ENCODE measurements at regions not wholly inside any gene's neighbourhood (a gene's known extent, or its start where the extent isn't known, plus 50 kb on each side); places are given as distances from the start of the nearest gene placed in this dataset.
"Not testable (repeated sequence)": the region's sequence is repeated elsewhere in the genome, so short reads cannot be mapped to it uniquely, and the experiment has no call there.

- peaks cover 3% of the 10 kb centered on the region; the same call in 1 of the 2 replicates for H3K27me3 ChIP-seq
- H3K27ac ChIP-seq, result no peak overlapping the region
- no peaks in the 10 kb centered on the region for H3K9me3 ChIP-seq (replicated peaks)
- H3K4me1 ChIP-seq, result no peaks in the 10 kb centered on the region
- no peaks in the 10 kb centered on the region for H3K36me3 ChIP-seq
- DNase-seq, result peak; percentile 42 to 73
- H3K4me3 ChIP-seq, result peak overlapping the region; percentile 25
Measured at GRCh38 chr4:54439831-54440243, 210.7 kb downstream of the PDGFRA start.

- H3K4me1 ChIP-seq, result no peaks in the 10 kb centered on the region
- H3K9me3 ChIP-seq (replicated peaks), result no peaks in the 10 kb centered on the region
- no peaks in the 10 kb centered on the region for H3K36me3 ChIP-seq
- peaks cover 3% of the 10 kb centered on the region; the same call in 1 of the 2 replicates for H3K27me3 ChIP-seq
- DNase-seq, result peak; percentile 13 to 60
- no peak overlapping the region for H3K27ac ChIP-seq
- peak overlapping the region; percentile 25 for H3K4me3 ChIP-seq
Measured at GRCh38 chr4:54440394-54441136, 211.5 kb downstream of the PDGFRA start.

- no peak overlapping the region for H3K4me3 ChIP-seq
- no peak overlapping the region for H3K27ac ChIP-seq
- H3K36me3 ChIP-seq, result no peaks in the 10 kb centered on the region
- peaks cover 3% of the 10 kb centered on the region; the same call in 1 of the 2 replicates for H3K27me3 ChIP-seq
- no peaks in the 10 kb centered on the region for H3K9me3 ChIP-seq (replicated peaks)
- DNase-seq, result no peak
- no peaks in the 10 kb centered on the region for H3K4me1 ChIP-seq
Measured at GRCh38 chr4:54445866-54446265, 211.9 kb upstream of the KIT start.

GRCh38 chr4:54446581-54446980 lies 211.2 kb upstream of the KIT start:
- H3K27ac ChIP-seq, result no peak overlapping the region
- no peak for DNase-seq
- H3K4me1 ChIP-seq, result no peaks in the 10 kb centered on the region
- H3K9me3 ChIP-seq (replicated peaks), result no peaks in the 10 kb centered on the region
- no peak overlapping the region for H3K4me3 ChIP-seq
- no peaks in the 10 kb centered on the region for H3K36me3 ChIP-seq
- H3K27me3 ChIP-seq, result 0 out of 2 replicates have a peak, but pooled peaks cover 3% of the 10 kb centered on the region

- Histone ChIP-seq H3K4me3 (no peak overlapping the region), H3K36me3 (no peaks in the 10 kb centered on the region), H3K4me1 (no peaks in the 10 kb centered on the region), H3K9me3 (replicated peaks) (no peaks in the 10 kb centered on the region), H3K27me3 (0 out of 2 replicates have a peak, but pooled peaks cover 3% of the 10 kb centered on the region), H3K27ac (no peak overlapping the region)
- DNase-seq, result no peak
Measured at GRCh38 chr4:54447304-54447703, 210.5 kb upstream of the KIT start.

- no peak for DNase-seq
- H3K36me3 ChIP-seq, result no peaks in the 10 kb centered on the region
- no peaks in the 10 kb centered on the region for H3K9me3 ChIP-seq (replicated peaks)
- H3K27ac ChIP-seq, result no peak overlapping the region
- H3K4me1 ChIP-seq, result no peaks in the 10 kb centered on the region
- H3K4me3 ChIP-seq, result no peak overlapping the region
- no peaks in the 10 kb centered on the region for H3K27me3 ChIP-seq
Measured at GRCh38 chr4:54449999-54450398, 207.8 kb upstream of the KIT start.

GRCh38 chr4:54466960-54467359 lies 190.8 kb upstream of the KIT start:
- not testable (repeated sequence) for DNase-seq

GRCh38 chr4:54473077-54473545 lies 184.6 kb upstream of the KIT start:
- Histone ChIP-seq H3K27me3 (no peaks in the 10 kb centered on the region), H3K27ac (no peak overlapping the region), H3K4me1 (no peaks in the 10 kb centered on the region), H3K9me3 (replicated peaks) (no peaks in the 10 kb centered on the region; the same call in 1 of the 2 replicates), H3K36me3 (no peaks in the 10 kb centered on the region), H3K4me3 (no peak overlapping the region)
- DNase-seq, result no peak

More at GRCh38 chr4:54466960-54467359, 190.8 kb upstream of the KIT start:
- H3K36me3 ChIP-seq; H3K9me3 ChIP-seq (replicated peaks); H3K4me1 ChIP-seq; H3K27me3 ChIP-seq; H3K4me3 ChIP-seq; H3K27ac ChIP-seq: not testable (repeated sequence)

GRCh38 chr4:54473798-54474197 lies 184.0 kb upstream of the KIT start:
- H3K4me1 ChIP-seq, result no peaks in the 10 kb centered on the region
- no peak overlapping the region for H3K4me3 ChIP-seq
- H3K9me3 ChIP-seq (replicated peaks), result no peaks in the 10 kb centered on the region
- H3K27ac ChIP-seq, result no peak overlapping the region
- H3K36me3 ChIP-seq, result no peaks in the 10 kb centered on the region
- DNase-seq, result no peak
- no peaks in the 10 kb centered on the region for H3K27me3 ChIP-seq

GRCh38 chr4:54475546-54475945 lies 182.2 kb upstream of the KIT start:
- Histone ChIP-seq H3K27ac (no peak overlapping the region), H3K36me3 (no peaks in the 10 kb centered on the region), H3K4me1 (no peaks in the 10 kb centered on the region), H3K27me3 (no peaks in the 10 kb centered on the region), H3K9me3 (replicated peaks) (peaks cover 3% of the 10 kb centered on the region; the same call in 1 of the 2 replicates), H3K4me3 (no peak overlapping the region)
- DNase-seq, result no peak

GRCh38 chr4:54482529-54483200 lies 175.1 kb upstream of the KIT start:
- Histone ChIP-seq H3K36me3 (no peaks in the 10 kb centered on the region), H3K4me1 (no peaks in the 10 kb centered on the region), H3K9me3 (replicated peaks) (peaks cover 3% of the 10 kb centered on the region; the same call in 1 of the 2 replicates), H3K27ac (no peak overlapping the region), H3K27me3 (no peaks in the 10 kb centered on the region), H3K4me3 (no peak overlapping the region)
- DNase-seq, result peak; percentile 9 to 14

GRCh38 chr4:54484383-54484782 lies 173.4 kb upstream of the KIT start:
- no peaks in the 10 kb centered on the region for H3K4me1 ChIP-seq
- DNase-seq, result no peak
- no peak overlapping the region for H3K27ac ChIP-seq
- no peaks in the 10 kb centered on the region for H3K36me3 ChIP-seq
- no peak overlapping the region for H3K4me3 ChIP-seq
- no peaks in the 10 kb centered on the region; the same call in 1 of the 2 replicates for H3K9me3 ChIP-seq (replicated peaks)
- no peaks in the 10 kb centered on the region for H3K27me3 ChIP-seq

GRCh38 chr4:54487491-54487890 lies 170.3 kb upstream of the KIT start:
- Histone ChIP-seq H3K27me3 (0 out of 2 replicates have a peak, but pooled peaks cover 1% of the 10 kb centered on the region), H3K27ac (no peak overlapping the region), H3K36me3 (no peaks in the 10 kb centered on the region), H3K9me3 (replicated peaks) (no peaks in the 10 kb centered on the region), H3K4me1 (no peaks in the 10 kb centered on the region), H3K4me3 (no peak overlapping the region)
- DNase-seq, result no peak

- no peak overlapping the region for H3K4me3 ChIP-seq
- H3K27ac ChIP-seq, result no peak overlapping the region
- H3K27me3 ChIP-seq, result 0 out of 2 replicates have a peak, but pooled peaks cover 2% of the 10 kb centered on the region
- H3K9me3 ChIP-seq (replicated peaks), result no peaks in the 10 kb centered on the region
- DNase-seq, result no peak
- H3K36me3 ChIP-seq, result no peaks in the 10 kb centered on the region
- H3K4me1 ChIP-seq, result no peaks in the 10 kb centered on the region
Measured at GRCh38 chr4:54493862-54494261, 163.9 kb upstream of the KIT start.

GRCh38 chr4:54495091-54495490 lies 162.7 kb upstream of the KIT start:
- 0 out of 2 replicates have a peak, but pooled peaks cover 2% of the 10 kb centered on the region for H3K27me3 ChIP-seq
- no peak for DNase-seq

More at GRCh38 chr4:54495091-54495490, 162.7 kb upstream of the KIT start:
- Histone ChIP-seq H3K27ac (no peak overlapping the region), H3K36me3 (no peaks in the 10 kb centered on the region), H3K4me3 (no peak overlapping the region), H3K9me3 (replicated peaks) (no peaks in the 10 kb centered on the region), H3K4me1 (no peaks in the 10 kb centered on the region)

Data from SJCRH30 (cell line).